ENCODE measurements at regions not wholly inside any gene's neighbourhood (a gene's known extent, or its start where the extent isn't known, plus 50 kb on each side); places are given as distances from the start of the nearest gene placed in this dataset.
"Not testable (repeated sequence)": the region's sequence is repeated elsewhere in the genome, so short reads cannot be mapped to it uniquely, and the experiment has no call there.

- in situ Hi-C loops (cut with HindIII; ENCODE audit: low pct_unique_long_range_greater_than_20kb, low sequenced_read_pairs) = no loop called here
- DNase-seq (ENCODE audit: low read depth) = no peak
Measured at GRCh38 chr4:127000846-127001245, 631.9 kb upstream of the INTU start.

GRCh38 chr4:127001933-127002332 lies 630.8 kb upstream of the INTU start:
- no peak for DNase-seq (ENCODE audit: low read depth)
- in situ Hi-C loops (cut with HindIII; ENCODE audit: low pct_unique_long_range_greater_than_20kb, low sequenced_read_pairs) = no loop called here

- DNase-seq (ENCODE audit: low read depth) = no peak
Measured at GRCh38 chr4:127006446-127006877, 626.3 kb upstream of the INTU start.

GRCh38 chr4:127007305-127007704 lies 625.5 kb upstream of the INTU start:
- DNase-seq (ENCODE audit: low read depth) = no peak
- in situ Hi-C loops (cut with HindIII; ENCODE audit: low pct_unique_long_range_greater_than_20kb, low sequenced_read_pairs) = no loop called here

More at GRCh38 chr4:127006446-127006877, 626.3 kb upstream of the INTU start:
- in situ Hi-C loops (cut with HindIII; ENCODE audit: low pct_unique_long_range_greater_than_20kb, low sequenced_read_pairs) = no loop called here

- peak; percentile 31 for DNase-seq (ENCODE audit: low read depth)
Measured at GRCh38 chr4:127012549-127012948, 620.2 kb upstream of the INTU start.

GRCh38 chr4:127015667-127016117 lies 617.1 kb upstream of the INTU start:
- no peak for DNase-seq (ENCODE audit: low read depth)
- in situ Hi-C loops (cut with HindIII; ENCODE audit: low pct_unique_long_range_greater_than_20kb, low sequenced_read_pairs) = no loop called here

More at GRCh38 chr4:127012549-127012948, 620.2 kb upstream of the INTU start:
- in situ Hi-C loops (cut with HindIII; ENCODE audit: low pct_unique_long_range_greater_than_20kb, low sequenced_read_pairs) = no loop called here

- in situ Hi-C loops (cut with HindIII; ENCODE audit: low pct_unique_long_range_greater_than_20kb, low sequenced_read_pairs) = no loop called here
- DNase-seq (ENCODE audit: low read depth) = no peak
Measured at GRCh38 chr4:127018381-127018780, 614.4 kb upstream of the INTU start.

- DNase-seq (ENCODE audit: low read depth); in situ Hi-C loops (cut with HindIII; ENCODE audit: low pct_unique_long_range_greater_than_20kb, low sequenced_read_pairs): not testable (repeated sequence)
Measured at GRCh38 chr4:127020831-127021230, 611.9 kb upstream of the INTU start.

GRCh38 chr4:127036296-127036695 lies 596.5 kb upstream of the INTU start:
- DNase-seq (ENCODE audit: low read depth) = peak; percentile 16
- in situ Hi-C loops (cut with HindIII; ENCODE audit: low pct_unique_long_range_greater_than_20kb, low sequenced_read_pairs) = no loop called here

- in situ Hi-C loops (cut with HindIII; ENCODE audit: low pct_unique_long_range_greater_than_20kb, low sequenced_read_pairs) = no loop called here
- DNase-seq (ENCODE audit: low read depth) = no peak
Measured at GRCh38 chr4:127045861-127046260, 586.9 kb upstream of the INTU start.

- in situ Hi-C loops (cut with HindIII; ENCODE audit: low pct_unique_long_range_greater_than_20kb, low sequenced_read_pairs) = no loop called here
- DNase-seq (ENCODE audit: low read depth) = no peak
Measured at GRCh38 chr4:127047930-127048329, 584.8 kb upstream of the INTU start.

- in situ Hi-C loops (cut with HindIII; ENCODE audit: low pct_unique_long_range_greater_than_20kb, low sequenced_read_pairs) = no loop called here
- no peak for DNase-seq (ENCODE audit: low read depth)
Measured at GRCh38 chr4:127048376-127049044, 584.2 kb upstream of the INTU start.

GRCh38 chr4:127049526-127049925 lies 583.2 kb upstream of the INTU start:
- no peak for DNase-seq (ENCODE audit: low read depth)
- in situ Hi-C loops (cut with HindIII; ENCODE audit: low pct_unique_long_range_greater_than_20kb, low sequenced_read_pairs) = no loop called here

GRCh38 chr4:127052742-127053141 lies 580.0 kb upstream of the INTU start:
- in situ Hi-C loops (cut with HindIII; ENCODE audit: low pct_unique_long_range_greater_than_20kb, low sequenced_read_pairs) = no loop called here
- DNase-seq (ENCODE audit: low read depth) = no peak

GRCh38 chr4:127055357-127055756 lies 577.4 kb upstream of the INTU start:
- in situ Hi-C loops (cut with HindIII; ENCODE audit: low pct_unique_long_range_greater_than_20kb, low sequenced_read_pairs) = no loop called here
- no peak for DNase-seq (ENCODE audit: low read depth)

GRCh38 chr4:127069675-127070074 lies 563.1 kb upstream of the INTU start:
- no peak for DNase-seq (ENCODE audit: low read depth)
- in situ Hi-C loops (cut with HindIII; ENCODE audit: low pct_unique_long_range_greater_than_20kb, low sequenced_read_pairs) = no loop called here

- DNase-seq (ENCODE audit: low read depth) = no peak
- in situ Hi-C loops (cut with HindIII; ENCODE audit: low pct_unique_long_range_greater_than_20kb, low sequenced_read_pairs) = no loop called here
Measured at GRCh38 chr4:127071443-127071842, 561.3 kb upstream of the INTU start.

GRCh38 chr4:127080141-127080540 lies 552.6 kb upstream of the INTU start:
- DNase-seq (ENCODE audit: low read depth) = no peak
- in situ Hi-C loops (cut with HindIII; ENCODE audit: low pct_unique_long_range_greater_than_20kb, low sequenced_read_pairs) = no loop called here

GRCh38 chr4:127081041-127081440 lies 551.7 kb upstream of the INTU start:
- in situ Hi-C loops (cut with HindIII; ENCODE audit: low pct_unique_long_range_greater_than_20kb, low sequenced_read_pairs) = no loop called here
- DNase-seq (ENCODE audit: low read depth) = no peak

- DNase-seq (ENCODE audit: low read depth) = no peak
- in situ Hi-C loops (cut with HindIII; ENCODE audit: low pct_unique_long_range_greater_than_20kb, low sequenced_read_pairs) = no loop called here
Measured at GRCh38 chr4:127082986-127083385, 549.8 kb upstream of the INTU start.

Data from Caki2 (cell line).